HEK293T (cell line): ENCODE measurements at regions not wholly inside any gene's neighbourhood (a gene's known extent, or its start where the extent isn't known, plus 50 kb on each side); places are given as distances from the start of the nearest gene placed in this dataset.
"Not testable (repeated sequence)": the region's sequence is repeated elsewhere in the genome, so short reads cannot be mapped to it uniquely, and the experiment has no call there.

Source experiments
- CTCF ChIA-PET: fragments of 350-600 bp; formaldehyde crosslinking; extraction: SDS; loops from one replicate; lab custom pipeline; 2021; ENCODE audit warnings: antibody characterized with exemption, inconsistent platforms; lab: Yijun Ruan, JAX
- POLR2A ChIA-PET: fragments of 350-600 bp; formaldehyde crosslinking; extraction: SDS; loops from one replicate; lab custom pipeline; 2020; ENCODE audit warnings: antibody characterized with exemption, inconsistent platforms; lab: Yijun Ruan, JAX
- DNase-seq: peaks from one replicate; pipeline ENCODE4 v3.0.0; 2012; ENCODE audit warnings: mixed read lengths; ENCODE audit errors: extremely low spot score
- ARNT ChIP-seq: fragments of 450-650 bp; IDR thresholded peaks from 2 replicates; pipeline ENCODE4 v1.6.1; 2017; ENCODE audit warnings: mild to moderate bottlenecking
- BHLHE40 ChIP-seq: fragments of 450-650 bp; IDR thresholded peaks from 2 replicates; pipeline ENCODE4 v1.6.1; 2016; ENCODE audit warnings: mild to moderate bottlenecking, moderate library complexity, borderline replicate concordance
- CTBP1 ChIP-seq: fragments of 450-650 bp; IDR thresholded peaks from 2 replicates; pipeline ENCODE4 v1.6.1; 2016; ENCODE audit warnings: borderline replicate concordance
- ELF4 ChIP-seq: fragments of 450-650 bp; IDR thresholded peaks from 2 replicates; pipeline ENCODE4 v1.6.1; 2017; ENCODE audit warnings: antibody characterized with exemption
- FOXA1 ChIP-seq: fragments of 450-650 bp; IDR thresholded peaks from 2 replicates; pipeline ENCODE4 v1.6.1; 2016; ENCODE audit warnings: mild to moderate bottlenecking
- FOXK2 ChIP-seq: fragments of 450-650 bp; IDR thresholded peaks from 2 replicates; pipeline ENCODE4 v1.6.1; 2016; ENCODE audit warnings: mild to moderate bottlenecking
- FOXM1 ChIP-seq: fragments of 450-650 bp; IDR thresholded peaks from 2 replicates; pipeline ENCODE4 v1.6.1; 2017; ENCODE audit warnings: mild to moderate bottlenecking, borderline replicate concordance
- HDGF ChIP-seq: fragments of 450-650 bp; IDR thresholded peaks from 2 replicates; pipeline ENCODE4 v1.6.1; 2017; ENCODE audit warnings: antibody characterized with exemption, borderline replicate concordance
- L3MBTL2 ChIP-seq: fragments of 450-650 bp; conservative IDR thresholded peaks from 2 replicates; pipeline ENCODE4 v1.6.1; 2016; ENCODE audit warnings: mild to moderate bottlenecking
- LEF1 ChIP-seq: fragments of 450-650 bp; IDR thresholded peaks from 2 replicates; pipeline ENCODE4 v1.6.1; 2017; ENCODE audit warnings: mild to moderate bottlenecking, borderline replicate concordance
- NFRKB ChIP-seq: fragments of 450-650 bp; IDR thresholded peaks from 2 replicates; pipeline ENCODE4 v1.6.1; 2016; ENCODE audit warnings: mild to moderate bottlenecking, moderate library complexity
- PKNOX1 ChIP-seq: fragments of 450-650 bp; IDR thresholded peaks from 2 replicates; pipeline ENCODE4 v1.6.1; 2016
- SP1 ChIP-seq: fragments of 450-650 bp; IDR thresholded peaks from 2 replicates; pipeline ENCODE4 v1.6.1; 2017
- SUZ12 ChIP-seq: fragments of 450-650 bp; IDR thresholded peaks from 2 replicates; pipeline ENCODE4 v1.6.1; 2016; ENCODE audit warnings: mild to moderate bottlenecking
- TARDBP ChIP-seq: fragments of 450-650 bp; IDR thresholded peaks from 2 replicates; pipeline ENCODE4 v1.6.1; 2016
- ZNF384 ChIP-seq: fragments of 450-650 bp; IDR thresholded peaks from 2 replicates; pipeline ENCODE4 v1.6.1; 2016

GRCh38 chr1:196160066-196160795 lies 448.0 kb downstream of the KCNT2 start:
- CTCF ChIA-PET: interaction anchor here (0.8 kb wide), 1 partner anchor 8 kb away, joined by 3 read pairs; no protein-coding TSS in a partner anchor
- DNase-seq: no peak

GRCh38 chr1:196155586-196155985 lies 452.7 kb downstream of the KCNT2 start:
- TF ChIP-seq NFRKB: no peak
- TF ChIP-seq ELF4: no peak
- no peak for TF ChIP-seq ARNT
- no peak for TF ChIP-seq PKNOX1
- ChIA-PET CTCF (no interaction called here), POLR2A (no interaction called here)
- no peak for DNase-seq

More at GRCh38 chr1:196160066-196160795, 448.0 kb downstream of the KCNT2 start:
- no peak for TF ChIP-seq ZNF384
- TF ChIP-seq FOXA1: no peak
- TF ChIP-seq BHLHE40: no peak
- no peak for TF ChIP-seq LEF1
- no peak for TF ChIP-seq PKNOX1
- TF ChIP-seq SP1: no peak
- TF ChIP-seq HDGF: no peak
- no peak for TF ChIP-seq FOXM1
- no peak for TF ChIP-seq NFRKB
- TF ChIP-seq ARNT: no peak
- TF ChIP-seq CTBP1: no peak
- TF ChIP-seq ELF4: no peak
- no peak for TF ChIP-seq TARDBP
- TF ChIP-seq FOXK2: no peak
- no peak for TF ChIP-seq L3MBTL2
- no peak for TF ChIP-seq SUZ12
- POLR2A ChIA-PET: no interaction called here

- DNase-seq: no peak
These were observed 455.3 kb downstream of the KCNT2 start for GRCh38 chr1:196152975-196153374.

GRCh38 chr1:196152086-196152485 lies 456.2 kb downstream of the KCNT2 start:
- no peak for DNase-seq
- POLR2A ChIA-PET: no interaction called here
- no peak for TF ChIP-seq BHLHE40
- CTCF ChIA-PET: interaction anchor here (0.6 kb wide), 1 partner anchor 8 kb away, joined by 3 read pairs; no protein-coding TSS in a partner anchor

More at GRCh38 chr1:196152975-196153374, 455.3 kb downstream of the KCNT2 start:
- no peak for TF ChIP-seq ZNF384
- TF ChIP-seq BHLHE40: no peak
- no peak for TF ChIP-seq FOXA1
- TF ChIP-seq ELF4: no peak
- no peak for TF ChIP-seq L3MBTL2
- no peak for TF ChIP-seq ARNT
- TF ChIP-seq FOXK2: no peak
- TF ChIP-seq SP1: no peak
- no peak for TF ChIP-seq TARDBP
- no peak for TF ChIP-seq HDGF
- TF ChIP-seq SUZ12: no peak
- no peak for TF ChIP-seq LEF1
- TF ChIP-seq PKNOX1: no peak
- no peak for TF ChIP-seq NFRKB
- no peak for TF ChIP-seq FOXM1
- ChIA-PET CTCF (no interaction called here), POLR2A (no interaction called here)

GRCh38 chr1:196148367-196148970 lies 459.8 kb downstream of the KCNT2 start:
- peak; percentile 13 for DNase-seq
- ChIA-PET CTCF (interaction anchor here (0.7 to 0.8 kb wide), 2 partner anchors 513 kb away, joined by 4 read pairs; no protein-coding TSS in a partner anchor), POLR2A (no interaction called here)
- no peak for TF ChIP-seq ARNT
- no peak for TF ChIP-seq FOXM1
- TF ChIP-seq ELF4: no peak
- TF ChIP-seq NFRKB: no peak
- TF ChIP-seq CTBP1: no peak
- TF ChIP-seq SP1: no peak
- TF ChIP-seq SUZ12: no peak
- TF ChIP-seq TARDBP: no peak
- no peak for TF ChIP-seq FOXA1
- TF ChIP-seq LEF1: no peak
- no peak for TF ChIP-seq L3MBTL2
- no peak for TF ChIP-seq HDGF
- no peak for TF ChIP-seq BHLHE40
- TF ChIP-seq ZNF384: no peak
- TF ChIP-seq FOXK2: no peak

- ChIA-PET CTCF (interaction anchor here (0.7 kb wide), 2 partner anchors 164 to 559 kb away, joined by 3 to 5 read pairs; no protein-coding TSS in a partner anchor), POLR2A (no interaction called here)
- TF ChIP-seq NFRKB (no peak), TARDBP (no peak), CTBP1 (no peak), L3MBTL2 (no peak), SP1 (no peak), FOXA1 (no peak), HDGF (no peak), FOXM1 (no peak), SUZ12 (no peak), LEF1 (no peak), BHLHE40 (no peak), FOXK2 (no peak), ZNF384 (no peak), ARNT (no peak)
- no peak for DNase-seq
These were observed 460.7 kb downstream of the KCNT2 start for GRCh38 chr1:196147530-196147929.

GRCh38 chr1:196145151-196145550 lies 463.1 kb downstream of the KCNT2 start:
- DNase-seq, POLR2A ChIA-PET, CTCF ChIA-PET: not testable (repeated sequence)
